Epithelial cell of esophagus (primary cell): ENCODE measurements at regions not wholly inside any gene's neighbourhood (a gene's known extent, or its start where the extent isn't known, plus 50 kb on each side); places are given as distances from the start of the nearest gene placed in this dataset.

Experiments used
- DNase-seq: peaks from one replicate; pipeline ENCODE4 v3.0.0; 2010; ENCODE audit warnings: low read depth
- H3K4me3 ChIP-seq: 2 replicates; pipeline ENCODE4 v1.5.1; 2011; ENCODE audit warnings: mild to moderate bottlenecking, low read length, control low read depth
- CTCF ChIP-seq: IDR thresholded peaks from 2 replicates; pipeline ENCODE4 v1.5.1; 2011; ENCODE audit warnings: low read depth, mild to moderate bottlenecking, low read length, control low read depth, inconsistent platforms; ENCODE audit not compliant: insufficient read depth; ENCODE audit errors: missing control alignments

GRCh38 chr4:45064741-45065140, 338.4 kb upstream of the GNPDA2 start:
- no peak overlapping the region for H3K4me3 ChIP-seq
- no peak for TF ChIP-seq CTCF
- DNase-seq: no peak

- no peak overlapping the region for H3K4me3 ChIP-seq
- TF ChIP-seq CTCF: no peak
- DNase-seq: no peak
Measured at GRCh38 chr4:45063696-45064095, 337.3 kb upstream of the GNPDA2 start.

GRCh38 chr4:45062935-45063545, 336.7 kb upstream of the GNPDA2 start:
- no peak for DNase-seq
- no peak overlapping the region for H3K4me3 ChIP-seq
- TF ChIP-seq CTCF: no peak

- no peak overlapping the region for H3K4me3 ChIP-seq
- no peak for DNase-seq
- TF ChIP-seq CTCF: no peak
Measured at GRCh38 chr4:45043911-45044310, 317.6 kb upstream of the GNPDA2 start.

GRCh38 chr4:45036677-45037076, 310.3 kb upstream of the GNPDA2 start:
- H3K4me3 ChIP-seq: no peak overlapping the region
- TF ChIP-seq CTCF: no peak
- DNase-seq: peak; percentile 18

- no peak for TF ChIP-seq CTCF
- DNase-seq: no peak
- H3K4me3 ChIP-seq: no peak overlapping the region
Measured at GRCh38 chr4:45033676-45034419, 307.5 kb upstream of the GNPDA2 start.

GRCh38 chr4:45030059-45030458, 303.7 kb upstream of the GNPDA2 start:
- TF ChIP-seq CTCF: no peak
- no peak for DNase-seq
- H3K4me3 ChIP-seq: no peak overlapping the region
